PC-3 (cell line): ENCODE measurements at regions not wholly inside any gene's neighbourhood (a gene's known extent, or its start where the extent isn't known, plus 50 kb on each side); places are given as distances from the start of the nearest gene placed in this dataset.

Experiments used
- CTCF ChIP-seq: fragments of 300-600 bp; sonication (generic); conservative IDR thresholded peaks from 2 replicates; pipeline ENCODE4 v1.5.1; 2017; ENCODE audit warnings: antibody characterized with exemption, low read depth, mild to moderate bottlenecking, low read length
- EZH2phosphoT487 ChIP-seq: fragments of 300-600 bp; sonication (generic); IDR thresholded peaks from 2 replicates; pipeline ENCODE4 v1.6.1; 2018; ENCODE audit warnings: mild to moderate bottlenecking, antibody characterized with exemption, low read length, borderline replicate concordance

- TF ChIP-seq EZH2phosphoT487 (no peak), CTCF (no peak)
Observed at GRCh38 chr1:192435704-192436103, 118.9 kb downstream of the RGS21 start.
